ENCODE measurements at regions not wholly inside any gene's neighbourhood (a gene's known extent, or its start where the extent isn't known, plus 50 kb on each side); places are given as distances from the start of the nearest gene placed in this dataset.

DNA sequence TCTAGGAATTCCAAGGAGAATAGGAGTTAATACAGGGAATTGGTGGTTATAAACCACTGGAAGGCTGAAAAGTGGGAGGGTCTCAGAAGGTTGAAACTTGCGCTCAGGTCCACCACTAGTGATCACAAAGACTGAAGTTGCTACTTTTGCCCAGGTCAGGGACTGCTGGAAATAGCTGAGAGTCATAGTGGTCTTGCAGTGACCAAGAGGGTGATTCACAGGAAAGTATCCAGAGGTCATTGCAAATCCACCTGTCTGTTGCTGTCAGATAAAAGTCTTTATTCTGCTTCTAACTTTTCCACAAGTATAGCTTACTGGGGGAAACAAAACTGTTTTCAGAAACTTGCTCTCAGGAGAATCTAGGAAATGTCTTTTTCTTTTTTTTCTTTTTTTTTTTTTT, 211.5 kb upstream of the PRSS1 start:
- TF ChIP-seq, protein P1, sequence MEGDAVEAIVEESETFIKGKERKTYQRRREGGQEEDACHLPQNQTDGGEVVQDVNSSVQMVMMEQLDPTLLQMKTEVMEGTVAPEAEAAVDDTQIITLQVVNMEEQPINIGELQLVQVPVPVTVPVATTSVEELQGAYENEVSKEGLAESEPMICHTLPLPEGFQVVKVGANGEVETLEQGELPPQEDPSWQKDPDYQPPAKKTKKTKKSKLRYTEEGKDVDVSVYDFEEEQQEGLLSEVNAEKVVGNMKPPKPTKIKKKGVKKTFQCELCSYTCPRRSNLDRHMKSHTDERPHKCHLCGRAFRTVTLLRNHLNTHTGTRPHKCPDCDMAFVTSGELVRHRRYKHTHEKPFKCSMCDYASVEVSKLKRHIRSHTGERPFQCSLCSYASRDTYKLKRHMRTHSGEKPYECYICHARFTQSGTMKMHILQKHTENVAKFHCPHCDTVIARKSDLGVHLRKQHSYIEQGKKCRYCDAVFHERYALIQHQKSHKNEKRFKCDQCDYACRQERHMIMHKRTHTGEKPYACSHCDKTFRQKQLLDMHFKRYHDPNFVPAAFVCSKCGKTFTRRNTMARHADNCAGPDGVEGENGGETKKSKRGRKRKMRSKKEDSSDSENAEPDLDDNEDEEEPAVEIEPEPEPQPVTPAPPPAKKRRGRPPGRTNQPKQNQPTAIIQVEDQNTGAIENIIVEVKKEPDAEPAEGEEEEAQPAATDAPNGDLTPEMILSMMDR (IDR thresholded peaks at IDR 0.05): no peak
- TF ChIP-seq POLR2A (IDR thresholded peaks at IDR 0.05): no peak
- TF ChIP-seq POLR2AphosphoS5 (IDR thresholded peaks at IDR 0.05): no peak
